Stimulated activated CD4-positive, alpha-beta T cell treated with anti-CD3 and anti-CD28 coated beads, Interleukin-2, amount 100 ng/mL, for 48 hours (primary cell): ENCODE measurements at regions not wholly inside any gene's neighbourhood (a gene's known extent, or its start where the extent isn't known, plus 50 kb on each side); places are given as distances from the start of the nearest gene placed in this dataset.

Source experiments
- DNase-seq, 2 donors: peaks; one replicate each; pipeline ENCODE4 v3.0.0-alpha.2; 2020

- no peak for DNase-seq
Observed at GRCh38 chr19:28522545-28522922, 690.4 kb downstream of the UQCRFS1 start.

GRCh38 chr19:28521614-28522544 is 691.1 kb downstream of the UQCRFS1 start:
- no peak for DNase-seq

- no peak for DNase-seq
Observed at GRCh38 chr19:28520998-28521568, 691.9 kb downstream of the UQCRFS1 start.

GRCh38 chr19:28519952-28520861 is 692.7 kb downstream of the UQCRFS1 start:
- no peak for DNase-seq

- no peak for DNase-seq
Observed at GRCh38 chr19:28519218-28519779, 693.7 kb downstream of the UQCRFS1 start.

GRCh38 chr19:28516415-28516872 is 696.5 kb downstream of the UQCRFS1 start:
- no peak for DNase-seq

- DNase-seq, result no peak
Observed at GRCh38 chr19:28514166-28514565, 698.8 kb downstream of the UQCRFS1 start.

GRCh38 chr19:28511655-28512054 is 701.3 kb downstream of the UQCRFS1 start:
- DNase-seq, result no peak

- DNase-seq, result no peak
Observed at GRCh38 chr19:28509079-28509895, 703.7 kb downstream of the UQCRFS1 start.

- DNase-seq, result no peak
Observed at GRCh38 chr19:28508666-28509065, 704.3 kb downstream of the UQCRFS1 start.

GRCh38 chr19:28505933-28506332 is 707.0 kb downstream of the UQCRFS1 start:
- no peak for DNase-seq

GRCh38 chr19:28505134-28505533 is 707.8 kb downstream of the UQCRFS1 start:
- DNase-seq, result no peak

- DNase-seq, result no peak
Observed at GRCh38 chr19:28504727-28505126, 708.2 kb downstream of the UQCRFS1 start.

GRCh38 chr19:28504139-28504538 is 708.8 kb downstream of the UQCRFS1 start:
- DNase-seq, result no peak

GRCh38 chr19:28502879-28503734 is 709.8 kb downstream of the UQCRFS1 start:
- DNase-seq, result no peak

GRCh38 chr19:28501976-28502375 is 711.0 kb downstream of the UQCRFS1 start:
- DNase-seq, result no peak

GRCh38 chr19:28500982-28501630 is 711.8 kb downstream of the UQCRFS1 start:
- no peak for DNase-seq

GRCh38 chr19:28500296-28500695 is 712.7 kb downstream of the UQCRFS1 start:
- DNase-seq, result no peak

GRCh38 chr19:28498404-28498976 is 714.5 kb downstream of the UQCRFS1 start:
- no peak for DNase-seq

GRCh38 chr19:28497887-28498286 is 715.1 kb downstream of the UQCRFS1 start:
- no peak for DNase-seq
